Esophagus muscularis mucosa (tissue), 4 donors: ENCODE measurements at regions not wholly inside any gene's neighbourhood (a gene's known extent, or its start where the extent isn't known, plus 50 kb on each side); places are given as distances from the start of the nearest gene placed in this dataset.

Experiments
- CTCF ChIP-seq, 3 experiments: fragments of 200-600 bp in 2 of 3; fragments of 450-650 bp in 1 of 3; sonication (generic) in 2 of 3; IDR thresholded peaks; one replicate each; pipeline ENCODE4 v1.5.1; 2017 to 2019; ENCODE audit warnings: antibody characterized with exemption in 3 of 3, mild to moderate bottlenecking in 2 of 3, moderate library complexity in 1 of 3
- EP300 ChIP-seq: sonication (generic); formaldehyde crosslinking; IDR thresholded peaks from one replicate; pipeline ENCODE4 v1.6.1; 2017; ENCODE audit warnings: antibody characterized with exemption
- POLR2A ChIP-seq: fragments of 450-650 bp; IDR thresholded peaks from one replicate; pipeline ENCODE4 v1.6.1; 2017; ENCODE audit warnings: antibody characterized with exemption, moderate library complexity, mild to moderate bottlenecking, low read depth

- TF ChIP-seq EP300 (no peak), CTCF (IDR thresholded peaks at IDR 0.05) (no peak), POLR2A (no peak)
Measured at GRCh38 chr4:8702020-8702495, 109.5 kb downstream of the CPZ start.
